GM18498 (cell line): ENCODE measurements at regions not wholly inside any gene's neighbourhood (a gene's known extent, or its start where the extent isn't known, plus 50 kb on each side); places are given as distances from the start of the nearest gene placed in this dataset.

Experiments
- ATAC-seq: cut with Tn5 transposase; IDR thresholded peaks from one replicate; pipeline ENCODE4 v1.9.1; 2021; ENCODE audit warnings: mild to moderate bottlenecking, moderate library complexity; ENCODE audit not compliant: unreplicated experiment

- ATAC-seq = no peak
These were observed 96.3 kb upstream of the PDC start for GRCh38 chr1:186557147-186557777.

- ATAC-seq = no peak
These were observed 89.9 kb upstream of the PDC start for GRCh38 chr1:186550832-186551231.

- no peak for ATAC-seq
These were observed 80.1 kb upstream of the PDC start for GRCh38 chr1:186541003-186541402.

GRCh38 chr1:186540521-186540920 is 79.6 kb upstream of the PDC start:
- ATAC-seq = no peak

GRCh38 chr1:186536273-186536890 is 75.5 kb upstream of the PDC start:
- no peak for ATAC-seq

GRCh38 chr1:186535388-186536133 is 74.6 kb upstream of the PDC start:
- no peak for ATAC-seq

GRCh38 chr1:186534401-186534800 is 73.5 kb upstream of the PDC start:
- ATAC-seq = no peak

GRCh38 chr1:186532466-186532865 is 71.6 kb upstream of the PDC start:
- no peak for ATAC-seq

GRCh38 chr1:186531561-186532165 is 70.7 kb upstream of the PDC start:
- ATAC-seq = no peak

GRCh38 chr1:186530109-186530508 is 69.2 kb upstream of the PDC start:
- no peak for ATAC-seq

GRCh38 chr1:186519982-186520381 is 59.1 kb upstream of the PDC start:
- ATAC-seq = no peak

GRCh38 chr1:186518822-186519381 is 58.0 kb upstream of the PDC start:
- ATAC-seq = peak; percentile 76

GRCh38 chr1:186518395-186518794 is 57.5 kb upstream of the PDC start:
- peak; percentile 28 for ATAC-seq

- no peak for ATAC-seq
These were observed 53.5 kb upstream of the PDC start for GRCh38 chr1:186514367-186514766.

- ATAC-seq = no peak
These were observed 52.6 kb upstream of the PDC start for GRCh38 chr1:186513526-186513925.

GRCh38 chr1:186512698-186513457 is 52.0 kb upstream of the PDC start:
- peak; percentile 9 for ATAC-seq

- ATAC-seq = peak; percentile 97
These were observed 51.1 kb upstream of the PDC start for GRCh38 chr1:186511761-186512637.
